Suppressor macrophage treated with lipopolysaccharide for 4 hours (primary cell): ENCODE measurements at regions not wholly inside any gene's neighbourhood (a gene's known extent, or its start where the extent isn't known, plus 50 kb on each side); places are given as distances from the start of the nearest gene placed in this dataset.

Experiments
- DNase-seq: peaks from one replicate; pipeline ENCODE4 v3.0.0-alpha.2; 2020

DNA sequence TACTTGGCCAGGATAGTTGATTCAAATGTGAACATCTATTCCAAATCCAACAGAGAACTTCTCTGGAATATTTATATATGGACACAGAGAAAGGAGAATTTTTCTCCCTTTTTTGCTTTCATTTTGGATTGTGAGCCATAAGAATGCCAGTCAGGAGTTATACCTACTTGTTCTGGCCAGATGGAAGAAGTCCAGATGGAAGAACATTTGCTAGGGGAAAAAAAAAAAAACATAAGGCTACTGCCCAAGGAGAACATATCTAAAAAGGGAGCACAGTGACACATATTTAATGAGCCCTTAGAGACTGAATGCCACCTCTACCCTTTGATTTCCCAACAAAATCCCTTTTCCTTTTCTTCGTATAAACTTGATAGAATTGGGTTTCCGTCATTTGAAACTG lies 61.7 kb upstream of the PPP2R2B start:
- no peak for DNase-seq

DNA sequence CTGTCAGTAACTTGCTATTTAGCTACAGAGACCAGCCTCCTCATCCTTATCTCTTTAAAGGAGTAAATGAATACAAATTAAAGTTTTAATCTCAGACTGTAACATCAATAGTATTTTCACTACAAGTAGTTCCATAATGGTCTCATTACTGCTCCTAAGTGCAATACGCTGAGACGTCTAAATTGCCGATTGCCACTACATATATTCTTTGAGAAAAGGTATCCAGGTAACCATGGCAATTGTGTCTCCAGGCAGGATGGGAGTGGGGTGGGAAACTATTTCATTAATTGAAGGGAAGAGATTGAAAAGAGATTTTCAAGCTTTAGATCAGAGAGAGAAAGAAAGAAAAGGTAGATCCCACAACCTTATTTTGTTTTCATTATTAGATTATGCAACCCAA lies 65.5 kb upstream of the PPP2R2B start:
- no peak for DNase-seq

DNA sequence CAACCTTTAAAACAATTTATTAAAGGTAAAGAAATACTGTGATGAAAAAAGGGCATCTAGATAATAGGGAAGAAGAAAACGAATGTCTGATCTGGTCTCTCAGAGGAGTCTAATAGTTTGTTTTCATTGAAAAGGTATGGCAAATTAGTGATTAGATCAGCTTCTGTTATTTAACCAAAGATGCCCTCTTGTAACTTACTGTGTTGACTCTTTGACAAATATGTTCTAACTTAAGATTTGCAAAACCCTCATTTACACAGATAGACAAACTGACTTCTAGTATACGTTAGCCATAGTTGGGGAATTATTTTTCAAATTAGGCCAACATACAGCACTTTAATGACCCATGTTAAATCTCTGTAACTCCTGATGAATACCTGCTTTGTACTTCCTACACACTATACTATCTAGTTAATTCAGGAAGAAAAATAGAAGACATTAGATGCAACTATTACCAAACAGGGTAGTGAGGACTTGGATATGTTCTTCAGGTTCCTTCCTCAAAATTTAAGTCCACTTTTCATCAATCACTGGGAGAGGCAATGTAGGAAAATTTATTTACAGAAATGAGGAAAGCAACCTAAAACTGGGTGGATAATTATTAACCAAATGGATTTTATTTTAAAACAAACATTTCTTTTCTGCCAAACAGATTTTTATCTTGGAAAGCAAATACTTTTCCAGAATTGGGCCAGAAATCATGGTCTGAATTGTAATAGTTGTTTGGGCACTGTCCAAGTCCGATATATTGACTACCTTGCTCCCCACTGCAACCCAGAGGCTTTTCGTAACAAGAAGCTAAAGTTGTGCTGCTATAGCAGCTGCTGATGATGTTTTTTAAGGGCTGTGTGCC lies 66.4 kb upstream of the PPP2R2B start:
- DNase-seq: no peak

DNA sequence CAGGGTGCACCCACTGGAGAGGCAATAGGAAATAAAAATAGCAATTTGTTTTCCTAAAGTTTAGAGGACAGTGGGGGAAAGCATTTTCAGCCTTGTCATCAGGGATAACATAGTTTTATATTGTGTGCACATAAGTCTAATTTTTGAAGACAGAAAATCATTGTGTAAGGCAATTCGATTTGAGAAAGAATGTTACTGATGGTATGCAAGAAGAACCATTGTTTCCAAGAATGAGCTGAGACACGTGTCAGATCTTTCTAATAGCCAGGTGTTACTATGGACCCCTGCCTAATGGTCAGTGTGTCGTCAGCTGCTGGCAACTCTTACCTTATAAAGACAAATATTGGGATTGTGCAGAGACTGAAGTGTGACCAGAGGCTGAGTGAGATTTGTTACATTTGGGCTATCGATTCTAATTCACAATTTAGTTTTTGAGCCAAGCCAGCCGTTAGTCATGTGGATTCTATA lies 67.1 kb upstream of the PPP2R2B start:
- DNase-seq: no peak

DNA sequence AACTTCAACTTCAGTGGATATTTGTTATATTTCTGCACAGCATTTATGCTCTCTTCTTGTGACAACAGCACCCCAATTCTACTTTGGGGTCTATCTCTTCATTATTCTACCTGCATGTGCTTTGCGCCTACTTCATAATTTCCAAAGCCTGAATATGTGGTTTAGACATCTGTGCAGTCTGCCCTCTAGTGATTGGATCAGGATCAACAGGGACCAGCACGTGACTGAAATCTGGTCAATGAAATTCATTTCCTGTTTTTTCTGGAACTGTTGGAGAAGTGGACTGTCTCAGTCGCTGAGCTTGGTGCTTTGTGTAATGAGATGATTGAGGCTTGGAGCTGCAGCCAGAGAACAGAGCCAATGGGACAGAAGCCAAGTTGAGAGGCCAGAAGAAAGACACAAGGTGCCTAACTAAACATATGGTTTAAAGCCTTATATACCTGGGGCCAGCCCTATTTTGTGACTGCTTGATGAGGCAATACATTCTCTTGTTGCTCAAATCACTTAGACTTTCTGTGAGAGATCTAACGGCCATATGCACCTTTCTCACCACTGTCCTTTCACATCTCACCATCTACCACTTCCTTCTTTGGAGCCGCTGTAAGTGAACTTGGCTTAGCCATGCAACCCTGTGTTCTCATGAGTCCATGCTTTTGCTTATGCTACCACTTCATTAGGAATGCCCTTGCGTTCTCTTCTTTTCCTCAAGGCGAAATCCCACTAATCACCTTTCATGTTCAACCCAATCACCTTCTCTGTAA lies 68.8 kb upstream of the PPP2R2B start:
- DNase-seq: peak; percentile 18

DNA sequence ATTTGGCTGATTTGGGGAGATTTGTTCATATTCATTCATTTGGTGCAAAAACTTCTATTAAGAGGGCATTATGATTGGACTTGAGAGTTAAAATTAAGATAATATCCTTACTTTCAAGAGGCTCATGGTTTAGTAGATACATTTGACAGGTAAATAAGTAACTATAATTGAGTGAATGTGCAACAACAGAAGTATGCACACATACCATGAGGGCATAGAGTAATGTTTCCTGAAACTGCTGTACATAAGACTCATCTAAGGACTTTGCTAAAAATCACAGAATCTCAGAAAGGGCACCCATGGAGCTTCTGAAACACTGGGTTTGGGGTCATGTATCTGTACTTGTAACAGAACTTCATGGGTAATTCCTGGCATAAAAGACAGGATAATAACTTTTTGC lies 70.1 kb upstream of the PPP2R2B start:
- no peak for DNase-seq

DNA sequence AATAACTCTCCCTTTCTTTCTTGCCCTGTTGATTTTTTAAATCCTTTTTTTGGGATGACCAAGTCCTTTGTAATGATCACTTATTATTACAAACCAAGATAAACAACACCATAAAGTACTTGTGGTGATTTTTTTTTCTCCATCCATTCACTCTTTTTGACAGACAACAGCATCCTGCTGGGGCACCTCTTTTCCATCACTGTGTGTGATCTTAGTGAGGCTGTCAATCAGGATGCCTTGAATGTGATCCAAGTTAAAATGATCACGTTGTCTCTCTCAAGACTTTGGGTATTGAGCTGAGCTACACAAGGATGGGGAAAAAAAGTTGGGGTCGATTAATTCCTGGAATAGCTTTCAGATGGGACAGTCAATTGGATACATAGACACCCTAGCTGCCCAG lies 73.6 kb upstream of the PPP2R2B start:
- DNase-seq: no peak

DNA sequence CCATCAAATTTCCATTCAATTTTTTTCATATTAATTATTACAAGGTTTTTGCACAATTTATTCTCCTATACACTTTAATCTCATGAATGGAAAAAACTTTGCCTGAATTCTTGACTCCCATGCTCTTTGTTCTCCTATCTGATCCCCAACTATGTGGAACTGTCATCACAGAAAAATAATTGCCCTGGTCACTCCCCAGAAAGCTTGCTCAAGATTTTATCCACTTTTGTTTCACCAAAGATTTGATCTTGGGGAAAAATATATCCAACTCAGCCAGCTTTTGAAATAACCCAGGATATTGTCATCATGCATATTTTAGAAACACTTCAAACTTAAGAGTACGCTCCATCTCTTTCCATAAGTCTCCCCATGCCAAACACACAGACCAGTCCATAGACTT lies 77.7 kb upstream of the PPP2R2B start:
- no peak for DNase-seq

DNA sequence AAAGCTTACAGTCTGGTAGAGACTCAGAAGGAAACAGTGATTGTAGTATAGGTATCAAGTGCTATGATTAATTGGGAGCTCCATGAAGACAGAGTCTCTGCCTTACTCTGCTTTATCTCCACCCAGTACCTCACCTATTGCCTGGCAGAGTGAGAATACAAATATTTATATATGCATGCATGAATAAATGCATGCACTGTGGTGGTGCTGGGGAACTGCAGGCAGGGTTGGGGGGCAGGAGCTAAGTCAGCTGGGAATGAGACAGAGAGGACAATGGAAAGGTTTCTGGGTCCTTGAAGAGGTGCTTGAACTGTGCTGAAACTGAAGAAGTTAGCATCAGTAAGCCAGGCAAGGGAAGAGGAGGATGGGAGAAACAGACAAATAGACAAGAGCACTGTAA lies 80.8 kb upstream of the PPP2R2B start:
- DNase-seq: no peak

DNA sequence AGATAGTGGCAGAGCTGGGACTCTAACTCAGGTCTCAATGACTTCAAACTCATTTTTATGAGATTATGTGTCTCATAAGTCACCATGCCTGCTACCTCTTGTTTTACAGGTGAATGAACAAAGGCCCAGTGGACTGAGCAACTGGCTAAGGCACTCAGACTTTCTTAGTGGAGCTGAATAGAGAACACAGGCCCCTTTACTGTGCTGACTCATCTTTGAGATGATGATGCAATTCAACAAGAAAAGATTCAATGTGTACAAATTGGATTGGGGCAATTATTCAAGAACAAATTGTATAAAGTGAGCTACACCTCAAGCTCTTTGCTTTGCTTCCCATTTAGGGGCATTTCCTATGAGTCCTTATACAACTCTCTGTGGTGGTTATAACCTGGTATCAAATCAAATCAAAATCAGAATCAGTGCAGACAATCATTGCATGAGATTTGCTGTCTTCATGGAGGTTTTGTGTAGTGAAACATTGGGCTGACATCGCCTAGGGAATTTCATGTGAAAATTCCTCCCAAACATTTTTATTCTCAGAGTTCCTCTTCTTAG lies 84.3 kb upstream of the PPP2R2B start:
- DNase-seq: peak; percentile 8

DNA sequence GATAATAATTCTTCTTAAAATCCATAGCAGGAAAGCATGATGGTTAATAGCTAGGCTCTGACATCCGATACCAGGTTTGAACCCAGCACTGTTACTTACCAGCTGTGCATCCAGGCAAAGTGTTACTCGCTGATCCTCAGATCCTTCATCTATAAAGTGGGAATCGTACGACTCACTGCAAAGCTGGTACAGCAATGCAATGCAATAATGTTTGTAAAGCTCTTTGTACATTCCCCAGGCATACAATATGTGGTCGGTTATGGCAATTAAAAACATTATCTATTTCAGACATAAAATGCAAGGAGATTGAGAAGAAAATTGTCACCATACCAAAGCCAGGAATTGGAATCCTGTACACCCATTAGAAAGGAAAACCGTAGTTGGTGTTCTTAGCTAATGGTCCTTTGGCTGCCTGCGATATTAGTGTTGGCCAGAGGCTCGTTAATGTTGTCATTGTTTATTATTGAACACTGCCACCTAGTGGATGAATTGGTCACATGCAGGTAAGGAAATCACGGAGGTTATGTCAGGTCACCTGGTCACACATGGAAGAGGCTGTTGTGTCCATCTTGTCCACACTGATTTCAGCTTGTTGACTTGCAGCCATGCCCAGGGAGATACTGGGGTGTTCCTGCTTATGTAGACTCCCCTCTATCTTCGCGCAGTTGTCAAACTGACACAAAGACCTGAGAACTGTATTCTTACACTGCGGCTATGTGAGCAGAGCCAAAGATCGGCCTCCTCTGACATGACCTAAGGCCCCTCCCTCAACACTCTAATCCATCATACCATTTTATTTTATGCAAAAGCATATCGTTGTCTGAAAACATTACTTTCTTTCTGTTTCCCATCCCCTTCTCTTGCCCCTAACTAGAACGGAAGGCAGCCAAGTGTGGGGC lies 87.5 kb upstream of the PPP2R2B start:
- peak; percentile 84 for DNase-seq

DNA sequence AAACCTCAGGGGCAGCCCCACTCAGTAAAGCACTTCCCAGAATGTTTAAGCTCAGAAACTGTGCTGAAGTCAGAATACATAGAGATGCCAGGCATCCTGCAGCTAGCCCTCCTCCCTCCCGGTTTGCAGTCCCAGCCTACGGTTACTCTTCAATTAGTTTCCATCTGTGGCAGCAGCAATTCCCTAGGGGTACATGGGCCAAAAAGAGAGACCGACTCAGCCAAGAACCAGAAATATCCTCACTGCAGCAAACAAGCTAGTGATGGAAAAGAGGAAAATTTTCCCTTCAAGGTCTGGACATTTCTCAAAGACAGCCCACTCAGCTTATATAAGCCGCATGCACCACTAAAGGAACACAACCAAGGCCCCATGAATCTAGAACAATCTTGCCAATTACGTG lies 89.1 kb upstream of the PPP2R2B start:
- DNase-seq: no peak

DNA sequence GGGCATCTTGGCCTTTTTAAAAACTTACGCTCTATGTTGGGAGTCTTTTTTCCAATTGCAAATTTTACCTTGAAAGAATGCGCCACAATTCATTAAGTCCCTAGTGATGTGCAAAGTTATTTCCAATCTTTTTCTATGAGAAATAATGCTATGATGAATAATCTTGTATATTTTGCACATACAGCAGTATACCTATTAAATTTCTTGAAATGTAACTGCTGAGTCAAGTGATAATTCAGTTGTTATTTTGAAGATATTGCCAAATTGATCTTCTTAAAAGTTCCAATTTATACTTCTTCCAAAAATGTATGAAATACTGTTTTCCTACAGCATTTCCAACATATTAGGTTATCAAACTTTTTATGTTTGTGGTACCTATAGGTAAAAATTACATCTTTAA lies 92.8 kb upstream of the PPP2R2B start:
- DNase-seq: no peak

DNA sequence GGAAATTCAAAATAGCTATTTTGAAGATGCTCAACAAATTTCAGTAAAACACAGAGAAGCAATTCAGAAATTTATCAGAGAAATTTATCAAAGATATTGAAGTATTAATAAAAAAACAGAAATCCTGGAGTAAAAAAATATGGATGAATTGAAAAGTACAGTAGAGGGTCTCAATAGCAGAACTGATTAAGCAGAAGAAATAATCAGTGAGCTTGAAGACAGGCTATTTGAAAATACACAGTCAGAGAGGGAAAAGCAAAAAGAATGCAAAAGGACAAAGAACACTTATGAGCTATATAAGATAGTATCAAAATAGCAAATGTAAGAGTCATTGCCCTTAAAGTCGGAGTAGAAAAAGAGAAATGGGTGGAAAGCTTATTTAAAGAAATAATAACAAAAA lies 107.9 kb upstream of the PPP2R2B start:
- DNase-seq: no peak

DNA sequence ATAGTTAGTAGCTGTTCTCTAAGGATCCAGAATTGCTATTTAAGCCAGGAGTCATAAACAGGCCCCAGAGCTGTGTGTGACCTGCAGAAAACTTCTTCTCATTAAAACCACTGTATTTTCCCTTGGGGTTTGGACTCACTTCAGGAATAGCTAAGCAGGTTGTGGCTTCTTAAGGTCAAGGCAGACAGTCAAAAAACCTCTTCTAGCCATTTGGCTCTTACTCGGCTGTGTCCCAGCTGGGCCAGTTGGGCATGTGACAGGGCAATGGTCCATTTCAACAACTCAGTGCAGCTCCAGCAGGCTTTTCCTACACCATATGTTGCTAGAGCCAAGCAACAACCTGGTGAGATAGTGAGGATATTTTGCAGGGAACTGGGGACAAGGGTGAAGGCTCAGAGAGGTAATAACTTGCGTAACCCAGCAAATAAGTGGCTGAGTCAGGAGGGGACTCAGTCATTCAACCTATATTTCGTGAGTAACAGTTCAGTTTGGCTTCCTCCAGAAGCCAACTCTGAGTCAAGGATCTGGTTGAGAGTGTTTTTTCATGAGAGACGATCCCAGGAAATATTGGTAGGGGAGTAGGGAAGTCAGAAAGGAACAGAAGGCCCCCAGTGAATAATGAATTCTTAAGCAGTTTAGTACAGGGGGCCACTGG lies 115.4 kb upstream of the PPP2R2B start:
- no peak for DNase-seq

DNA sequence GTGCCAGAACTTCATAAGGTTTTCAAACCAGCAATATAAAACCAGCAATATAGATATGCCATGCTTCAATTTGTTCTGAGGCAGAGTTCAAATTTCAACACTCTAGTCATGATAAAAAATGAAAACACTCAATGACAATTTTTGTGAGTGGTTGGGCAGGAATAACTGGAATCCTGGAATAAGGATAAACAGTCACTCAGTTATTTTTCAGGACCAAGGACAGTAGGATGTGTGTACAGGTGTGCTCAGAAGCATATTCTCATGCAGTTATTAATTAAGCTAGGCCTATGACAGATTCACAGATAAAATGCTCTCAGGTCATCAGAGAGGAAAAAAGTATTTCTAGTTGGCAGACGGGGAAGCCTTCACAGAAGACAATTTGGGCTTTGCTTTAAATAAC lies 117.3 kb upstream of the PPP2R2B start:
- no peak for DNase-seq

DNA sequence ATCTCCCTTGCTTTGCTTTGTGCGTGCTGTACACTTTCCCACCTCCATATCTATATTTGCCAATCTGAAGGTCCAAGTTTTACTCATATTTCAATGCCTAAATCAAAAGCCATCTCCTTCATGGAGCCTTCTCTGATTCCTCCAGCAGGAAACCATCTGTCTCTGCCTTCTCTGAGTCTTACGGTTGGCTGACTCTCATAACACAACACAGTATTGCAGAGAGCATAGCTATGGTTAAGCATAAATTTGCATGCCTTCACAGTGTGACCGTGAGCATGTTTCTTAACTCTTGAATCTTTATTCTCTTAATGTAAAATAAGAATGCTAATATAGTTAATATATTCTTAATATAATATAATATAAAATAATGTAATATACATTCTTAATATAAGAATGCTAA lies 136.8 kb upstream of the PPP2R2B start:
- no peak for DNase-seq

DNA sequence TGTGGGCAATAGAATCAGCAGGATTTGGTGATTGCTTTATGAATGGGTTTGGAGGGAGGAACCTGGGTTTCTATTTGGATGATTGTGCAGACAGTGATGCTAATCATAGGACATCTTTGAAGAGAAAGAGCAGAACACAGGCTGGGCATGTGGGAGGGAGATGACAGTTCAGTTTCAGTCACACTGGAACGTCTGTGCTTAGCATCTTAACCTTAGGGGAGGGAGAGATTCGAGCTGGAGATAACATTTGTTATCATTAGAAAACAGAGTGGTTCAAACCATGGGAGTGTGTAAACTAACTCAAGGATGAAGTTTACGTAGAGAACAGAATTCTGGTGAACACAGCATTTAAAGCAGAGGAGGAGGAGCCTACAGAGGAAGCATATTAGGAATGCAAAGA lies 138.6 kb upstream of the PPP2R2B start:
- no peak for DNase-seq

DNA sequence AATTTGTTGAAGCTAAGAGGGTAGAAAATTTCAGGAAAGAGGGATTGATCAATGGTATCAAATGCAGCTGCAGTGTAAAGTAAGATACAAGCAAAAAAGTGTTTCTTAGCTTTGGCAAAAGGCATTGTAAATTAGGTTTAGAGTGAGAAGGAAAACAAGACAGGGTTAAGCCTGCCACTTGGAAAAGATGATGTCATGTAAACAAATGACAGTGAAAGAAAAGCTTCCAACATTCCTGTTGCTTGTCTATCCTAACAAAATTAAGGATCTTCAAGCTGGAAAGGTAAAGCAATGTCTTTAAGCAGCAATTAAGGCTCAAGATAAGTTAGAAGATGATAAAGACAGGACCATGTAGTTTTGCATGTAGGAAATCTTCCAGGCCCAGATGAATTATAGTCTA lies 139.1 kb upstream of the PPP2R2B start:
- DNase-seq: no peak

DNA sequence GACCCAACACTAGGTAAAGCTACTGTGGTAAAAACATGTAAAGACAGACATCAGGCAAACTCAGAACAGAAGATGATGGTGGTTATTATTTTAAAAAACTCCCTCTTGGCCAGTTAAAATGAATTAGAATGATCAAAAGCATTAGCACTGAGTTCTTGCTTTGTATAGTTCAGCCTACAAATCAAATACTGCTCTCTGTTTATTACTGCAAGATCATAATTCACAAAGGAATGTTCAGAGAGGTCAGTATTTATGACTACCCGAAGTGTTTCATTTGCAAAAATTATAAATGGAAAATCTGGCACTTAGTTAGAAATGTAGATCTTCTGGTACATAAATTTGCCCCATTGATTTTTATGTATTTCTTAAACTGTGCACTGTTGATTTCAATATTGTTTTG lies 140.3 kb upstream of the PPP2R2B start:
- no peak for DNase-seq

DNA sequence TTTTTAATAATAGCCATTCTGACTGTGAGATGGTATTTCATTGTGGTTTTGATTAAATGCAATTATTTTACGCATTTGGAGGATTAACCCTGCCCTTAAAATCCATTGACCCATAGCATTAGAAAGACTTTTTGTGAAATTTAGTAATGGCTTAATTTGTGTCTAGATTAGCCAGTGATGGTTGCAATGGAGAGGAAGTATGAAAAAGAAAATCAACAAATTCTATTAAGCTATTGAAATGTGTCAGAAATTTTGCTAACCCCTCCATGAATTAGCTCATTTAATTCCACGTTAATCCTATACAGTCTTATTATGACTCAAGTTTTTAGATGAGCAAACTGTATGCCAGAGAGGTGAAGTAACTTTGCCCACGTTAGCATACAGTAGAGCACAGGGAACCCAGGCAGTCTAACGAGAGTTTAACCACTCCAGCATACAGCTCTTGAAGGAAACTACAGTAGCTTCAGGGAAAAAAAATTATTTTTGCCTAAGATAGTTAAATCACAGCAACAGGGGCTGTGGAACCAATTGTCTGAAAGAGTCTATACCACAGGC lies 158.2 kb upstream of the PPP2R2B start:
- no peak for DNase-seq
